ENCODE measurements at regions not wholly inside any gene's neighbourhood (a gene's known extent, or its start where the extent isn't known, plus 50 kb on each side); places are given as distances from the start of the nearest gene placed in this dataset.

GRCh38 chr6:9921366-9921765, 493.5 kb downstream of the TFAP2A start:
- H3K27ac ChIP-seq = no peak overlapping the region
- H3K36me3 ChIP-seq = no peaks in the 10 kb centered on the region
- H3K27me3 ChIP-seq = no peaks in the 10 kb centered on the region
- no peak overlapping the region for H3K4me3 ChIP-seq
- intact Hi-C loops (cut with DNase I) = no loop called here
- H3K4me1 ChIP-seq = no peaks in the 10 kb centered on the region
- no peaks in the 10 kb centered on the region for H3K9me3 ChIP-seq
- no peak for TF ChIP-seq CTCF (IDR thresholded peaks at IDR 0.05)
- DNase-seq (ENCODE audit: low spot score in 2 of 2) = no peak

DNA sequence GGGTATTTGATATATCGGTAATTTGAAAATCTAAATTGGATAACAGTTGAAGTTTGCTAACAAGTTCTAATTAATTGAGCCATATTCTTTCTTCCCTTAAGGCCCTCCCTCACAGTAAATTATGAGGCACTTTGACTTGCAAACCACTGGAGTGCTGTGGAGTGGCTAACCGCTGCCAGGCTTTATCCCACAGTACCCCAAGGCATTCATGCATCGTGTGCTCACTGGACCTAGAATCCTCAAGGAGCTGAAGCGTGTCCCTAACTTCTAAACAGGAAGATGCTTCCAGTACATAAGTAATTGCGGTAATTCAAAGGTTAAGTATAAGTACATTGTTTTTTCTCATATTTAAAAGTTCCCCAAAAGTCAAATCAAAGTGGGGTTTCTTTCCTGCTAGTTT, 499.9 kb downstream of the TFAP2A start:
- no peak for TF ChIP-seq CTCF (IDR thresholded peaks at IDR 0.05)
- H3K36me3 ChIP-seq = no peaks in the 10 kb centered on the region
- no peaks in the 10 kb centered on the region for H3K9me3 ChIP-seq
- DNase-seq (ENCODE audit: low spot score in 2 of 2) = no peak
- H3K4me3 ChIP-seq = no peak overlapping the region
- no peaks in the 10 kb centered on the region for H3K4me1 ChIP-seq
- no peak overlapping the region for H3K27ac ChIP-seq
- H3K27me3 ChIP-seq = no peaks in the 10 kb centered on the region
- intact Hi-C loops (cut with DNase I) = no loop called here

DNA sequence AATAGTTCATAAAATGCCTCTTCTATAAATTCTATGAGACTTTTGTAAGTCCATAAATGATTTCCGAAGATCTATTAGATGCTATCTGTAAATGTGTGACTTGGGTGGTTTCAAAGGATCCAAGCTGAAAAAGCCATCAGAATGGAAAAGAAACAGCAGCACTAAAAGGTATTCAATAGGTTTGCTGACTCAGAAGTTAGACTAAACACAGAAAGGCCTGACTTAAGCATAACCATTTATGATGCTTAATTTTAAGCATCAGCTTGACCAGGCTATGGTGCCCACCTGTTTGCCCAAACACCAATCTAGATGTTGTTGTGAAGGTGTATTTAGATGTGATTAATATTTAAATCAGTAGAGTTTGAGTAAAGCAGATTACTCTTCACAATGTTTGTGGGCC, 513.5 kb downstream of the TFAP2A start:
- no peak for DNase-seq (ENCODE audit: low spot score in 2 of 2)
- intact Hi-C loops (cut with DNase I) = no loop called here
- TF ChIP-seq CTCF (IDR thresholded peaks at IDR 0.05) = no peak
- no peaks in the 10 kb centered on the region for H3K36me3 ChIP-seq
- H3K27me3 ChIP-seq = no peaks in the 10 kb centered on the region
- H3K4me1 ChIP-seq = no peaks in the 10 kb centered on the region
- H3K27ac ChIP-seq = no peak overlapping the region
- no peaks in the 10 kb centered on the region for H3K9me3 ChIP-seq
- H3K4me3 ChIP-seq = no peak overlapping the region

GRCh38 chr6:9896806-9897205, 518.1 kb downstream of the TFAP2A start:
- TF ChIP-seq CTCF (IDR thresholded peaks at IDR 0.05) = no peak
- Histone ChIP-seq H3K4me1 (no peaks in the 10 kb centered on the region), H3K9me3 (no peaks in the 10 kb centered on the region), H3K27me3 (no peaks in the 10 kb centered on the region), H3K4me3 (no peak overlapping the region), H3K36me3 (no peaks in the 10 kb centered on the region), H3K27ac (no peak overlapping the region)
- no peak for DNase-seq (ENCODE audit: low spot score in 2 of 2)
- intact Hi-C loops (cut with DNase I) = no loop called here

- no peak for TF ChIP-seq CTCF (IDR thresholded peaks at IDR 0.05)
- Histone ChIP-seq H3K9me3 (no peaks in the 10 kb centered on the region), H3K4me1 (no peaks in the 10 kb centered on the region), H3K27ac (no peak overlapping the region), H3K27me3 (no peaks in the 10 kb centered on the region), H3K36me3 (no peaks in the 10 kb centered on the region), H3K4me3 (no peak overlapping the region)
- intact Hi-C loops (cut with DNase I) = no loop called here
- no peak for DNase-seq (ENCODE audit: low spot score in 2 of 2)
These were observed 524.0 kb downstream of the TFAP2A start for GRCh38 chr6:9890893-9891292.

DNA sequence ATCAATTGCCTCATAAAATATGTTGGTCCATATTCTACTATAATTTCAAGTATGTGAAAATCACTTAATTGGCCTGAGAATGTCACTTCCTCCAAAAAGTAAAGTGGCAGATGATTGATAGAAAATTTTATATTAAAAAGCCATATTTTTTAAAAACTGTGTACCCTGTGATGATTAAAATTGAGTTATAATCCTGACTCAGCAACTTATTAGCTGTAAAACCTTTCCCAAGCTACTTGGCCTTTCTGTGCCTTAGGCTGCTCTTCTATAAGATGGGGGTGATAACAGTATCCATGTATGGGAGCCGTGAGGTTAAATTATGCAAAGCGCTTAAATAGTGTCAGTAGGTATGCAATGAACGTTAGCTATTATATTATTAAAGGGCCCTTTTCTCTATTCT, 524.4 kb downstream of the TFAP2A start:
- Histone ChIP-seq H3K36me3 (no peaks in the 10 kb centered on the region), H3K27ac (no peak overlapping the region), H3K9me3 (no peaks in the 10 kb centered on the region), H3K27me3 (no peaks in the 10 kb centered on the region), H3K4me1 (no peaks in the 10 kb centered on the region), H3K4me3 (no peak overlapping the region)
- no peak for DNase-seq (ENCODE audit: low spot score in 2 of 2)
- intact Hi-C loops (cut with DNase I) = no loop called here
- TF ChIP-seq CTCF (IDR thresholded peaks at IDR 0.05) = no peak

Data from ascending aorta (tissue), 2 donors.